PC-3 (cell line): ENCODE measurements at regions not wholly inside any gene's neighbourhood (a gene's known extent, or its start where the extent isn't known, plus 50 kb on each side); places are given as distances from the start of the nearest gene placed in this dataset.

Experiments used
- ATAC-seq: fragments of 200-7000 bp; cut with Tn5 transposase; 2 replicates; pipeline ENCODE4 v1.9.1; 2020; ENCODE audit warnings: mild to moderate bottlenecking, moderate library complexity
- BruUV-seq: library from RNA; stranded (reverse); fragments of 400-500 nt; replicated peaks from 2 replicates; lab custom pipeline; 2021; lab: Mats Ljungman, UMichigan
- CTCF ChIA-PET: fragments of 300-600 bp; sonication (Branson Sonifier 250); formaldehyde crosslinking; loops from one replicate; lab custom pipeline; 2022; ENCODE audit warnings: antibody characterized with exemption; lab: Charles Lee
- POLR2A ChIA-PET: fragments of 300-600 bp; sonication (Branson Sonifier 250); formaldehyde crosslinking; loops from one replicate; lab custom pipeline; 2022; ENCODE audit warnings: antibody characterized with exemption; ENCODE audit not compliant: unreplicated experiment; lab: Charles Lee
- DNase-seq: peaks from one replicate; pipeline ENCODE4 v3.0.0-alpha.2; 2015
- H2AFZ ChIP-seq: fragments of 300-600 bp; sonication (generic); 2 replicates; pipeline ENCODE4 v1.6.0; 2016; ENCODE audit warnings: antibody characterized with exemption, low read length
- H3F3A ChIP-seq: fragments of 300-600 bp; sonication (generic); one replicate; pipeline ENCODE4 v1.6.0; 2017; ENCODE audit warnings: antibody characterized with exemption, low read length, control low read depth, mild to moderate bottlenecking; ENCODE audit not compliant: unreplicated experiment
- H3K27ac ChIP-seq: fragments of 300-600 bp; sonication (generic); 2 replicates; pipeline ENCODE4 v1.5.1; 2016; ENCODE audit warnings: mild to moderate bottlenecking, low read length
- H3K27me3 ChIP-seq: fragments of 300-600 bp; sonication (generic); 2 replicates; pipeline ENCODE4 v1.6.1; 2016; ENCODE audit warnings: low read length, mixed read lengths
- H3K36me3 ChIP-seq: fragments of 300-600 bp; sonication (generic); 2 replicates; pipeline ENCODE4 v1.6.1; 2016; ENCODE audit warnings: low read depth, mixed run types, low read length, mixed read lengths
- H3K4me1 ChIP-seq: fragments of 300-600 bp; sonication (generic); 2 replicates; pipeline ENCODE4 v1.5.1; 2016; ENCODE audit warnings: low read length; ENCODE audit not compliant: insufficient read depth
- H3K4me2 ChIP-seq: fragments of 300-600 bp; sonication (generic); 2 replicates; pipeline ENCODE4 v1.6.0; 2016; ENCODE audit warnings: low read length
- H3K4me3 ChIP-seq: fragments of 300-600 bp; sonication (generic); 2 replicates; pipeline ENCODE4 v1.5.1; 2016; ENCODE audit warnings: mild to moderate bottlenecking, low read length, mixed read lengths
- H3K79me2 ChIP-seq: fragments of 300-600 bp; sonication (generic); 2 replicates; pipeline ENCODE4 v1.6.1; 2017; ENCODE audit warnings: low read length, mixed read lengths
- H3K9ac ChIP-seq: fragments of 300-600 bp; sonication (generic); 2 replicates; pipeline ENCODE4 v1.6.0; 2016; ENCODE audit warnings: mild to moderate bottlenecking, low read length
- H3K9me2 ChIP-seq: fragments of 300-600 bp; sonication (generic); replicated peaks from 2 replicates; pipeline ENCODE4 v1.6.1; 2016; ENCODE audit warnings: mixed run types, low read length, mixed read lengths
- H3K9me3 ChIP-seq: fragments of 300-600 bp; sonication (generic); 2 replicates; pipeline ENCODE4 v1.6.1; 2016; ENCODE audit warnings: low read length, mixed read lengths
- H4K20me1 ChIP-seq: fragments of 300-600 bp; sonication (generic); 2 replicates; pipeline ENCODE4 v1.6.1; 2016; ENCODE audit warnings: low read length, mixed read lengths
- CTCF ChIP-seq: fragments of 300-600 bp; sonication (generic); conservative IDR thresholded peaks from 2 replicates; pipeline ENCODE4 v1.5.1; 2017; ENCODE audit warnings: antibody characterized with exemption, low read depth, mild to moderate bottlenecking, low read length
- EZH2 ChIP-seq: fragments of 300-600 bp; sonication (generic); IDR thresholded peaks from one replicate; pipeline ENCODE4 v1.6.1; 2017; ENCODE audit warnings: antibody characterized with exemption, mild to moderate bottlenecking, low read length; ENCODE audit not compliant: unreplicated experiment
- EZH2phosphoT487 ChIP-seq: fragments of 300-600 bp; sonication (generic); IDR thresholded peaks from 2 replicates; pipeline ENCODE4 v1.6.1; 2018; ENCODE audit warnings: mild to moderate bottlenecking, antibody characterized with exemption, low read length, borderline replicate concordance
- intact Hi-C: fragments of 100-400 bp; cut with micrococcal nuclease; formaldehyde crosslinking; loops from 2 replicates; pipeline ENCODE4 v1.9.0; 2023

GRCh38 chr3:21073561-21073960, 677.4 kb downstream of the ZNF385D start:
- DNase-seq = no peak
- H3K9me2 ChIP-seq = no peaks in the 10 kb centered on the region
- H3F3A ChIP-seq = no peaks in the 10 kb centered on the region
- no peak for ATAC-seq
- POLR2A ChIA-PET = no interaction called here
- no peaks in the 10 kb centered on the region for H3K4me1 ChIP-seq
- H4K20me1 ChIP-seq = no peaks in the 10 kb centered on the region
- H3K36me3 ChIP-seq = no peaks in the 10 kb centered on the region
- H3K9me3 ChIP-seq = no peaks in the 10 kb centered on the region
- no peak overlapping the region for H2AFZ ChIP-seq
- no peak overlapping the region for H3K27ac ChIP-seq
- no peaks in the 10 kb centered on the region for H3K27me3 ChIP-seq
- intact Hi-C loops = no loop called here
- TF ChIP-seq EZH2phosphoT487 = no peak
- no peak for TF ChIP-seq CTCF
- no peak for TF ChIP-seq EZH2
- H3K79me2 ChIP-seq = no peaks in the 10 kb centered on the region
- no peak overlapping the region for H3K9ac ChIP-seq
- no peak overlapping the region for H3K4me2 ChIP-seq
- H3K4me3 ChIP-seq = no peak overlapping the region
- CTCF ChIA-PET = no interaction called here
- BruUV-seq = no TSS peak

- Histone ChIP-seq H3K9ac (no peak overlapping the region), H3K4me2 (no peak overlapping the region), H3K4me3 (no peak overlapping the region), H3F3A (no peaks in the 10 kb centered on the region), H3K79me2 (no peaks in the 10 kb centered on the region), H3K27ac (no peak overlapping the region), H3K9me2 (no peaks in the 10 kb centered on the region), H4K20me1 (no peaks in the 10 kb centered on the region), H3K9me3 (no peaks in the 10 kb centered on the region; the same call in 1 of the 2 replicates), H2AFZ (no peak overlapping the region), H3K27me3 (peaks cover 10% of the 10 kb centered on the region; the same call in 1 of the 2 replicates), H3K4me1 (no peaks in the 10 kb centered on the region), H3K36me3 (no peaks in the 10 kb centered on the region)
- ATAC-seq (no peak), DNase-seq (no peak)
- TF ChIP-seq EZH2 = no peak
- no peak for TF ChIP-seq CTCF
- TF ChIP-seq EZH2phosphoT487 = no peak
- CTCF ChIA-PET = no interaction called here
- POLR2A ChIA-PET = interaction anchor here (0.5 kb wide), 1 partner anchor 223 kb away, joined by 3 read pairs; no protein-coding TSS in a partner anchor
- no TSS peak for BruUV-seq
- intact Hi-C loops = no loop called here
Observed at GRCh38 chr3:21067031-21067813, 683.8 kb downstream of the ZNF385D start.

- H4K20me1 ChIP-seq = no peaks in the 10 kb centered on the region
- BruUV-seq = no TSS peak
- TF ChIP-seq CTCF = no peak
- TF ChIP-seq EZH2phosphoT487 = no peak
- no peak for TF ChIP-seq EZH2
- no peak overlapping the region for H3K4me2 ChIP-seq
- H3K9me2 ChIP-seq = no peaks in the 10 kb centered on the region
- no peak overlapping the region for H3K27ac ChIP-seq
- peaks cover 15% of the 10 kb centered on the region; the same call in 1 of the 2 replicates for H3K27me3 ChIP-seq
- no peak overlapping the region for H3K9ac ChIP-seq
- H3K4me1 ChIP-seq = no peaks in the 10 kb centered on the region
- no peak overlapping the region for H2AFZ ChIP-seq
- POLR2A ChIA-PET = no interaction called here
- DNase-seq (no peak), ATAC-seq (no peak)
- no peaks in the 10 kb centered on the region for H3K79me2 ChIP-seq
- CTCF ChIA-PET = no interaction called here
- H3K9me3 ChIP-seq = no peaks in the 10 kb centered on the region; the same call in 1 of the 2 replicates
- H3K36me3 ChIP-seq = no peaks in the 10 kb centered on the region
- no peaks in the 10 kb centered on the region for H3F3A ChIP-seq
- intact Hi-C loops = no loop called here
- no peak overlapping the region for H3K4me3 ChIP-seq
Observed at GRCh38 chr3:21062831-21063294, 688.1 kb downstream of the ZNF385D start.
